ENCODE measurements at regions not wholly inside any gene's neighbourhood (a gene's known extent, or its start where the extent isn't known, plus 50 kb on each side); places are given as distances from the start of the nearest gene placed in this dataset.

- DNase-seq (ENCODE audit: extremely low read depth in 1 of 4, low spot score in 3 of 4) (no peak), FAIRE-seq (no peak), ATAC-seq (no peak)
- Histone ChIP-seq H3K9ac (ENCODE audit: insufficient read depth in 1 of 2, low read depth in 2 of 2, low read length in 2 of 2) (peak overlapping the region in 1 of 2 experiments; percentile 35; a peak in 1 of 4 replicates), H3K4me3 (no peak overlapping the region), H3K27ac (ENCODE audit: extremely low read depth, low read depth, low read length) (no peak overlapping the region), H3K9me3 (replicated peaks; ENCODE audit: control insufficient read depth, insufficient read depth, low read depth, low read length) (no peaks in the 10 kb centered on the region), H3K27me3 (ENCODE audit: control insufficient read depth in 2 of 2, insufficient read depth in 2 of 2, low read length in 2 of 2) (peaks cover 16 to 25% of the 10 kb centered on the region in 2 experiments; a peak in 3 of 5 replicates), H3K9me1 (ENCODE audit: control insufficient read depth, insufficient read depth, low read length) (no peaks in the 10 kb centered on the region), H4K20me1 (replicated peaks; ENCODE audit: control insufficient read depth, insufficient read depth, low read length) (no peaks in the 10 kb centered on the region), H3K36me3 (ENCODE audit: control insufficient read depth, insufficient read depth, low read length) (no peaks in the 10 kb centered on the region), H3K4me1 (replicated peaks in 1 of 2; ENCODE audit: control insufficient read depth in 2 of 2, insufficient read depth in 2 of 2, low read length in 2 of 2) (peaks cover 0 to 8% of the 10 kb centered on the region in 2 experiments; a peak in 1 of 5 replicates), H3K4me2 (ENCODE audit: insufficient read depth, low read length) (no peak overlapping the region), H2AFZ (ENCODE audit: low read depth, low read length) (no peak overlapping the region), H3K79me2 (ENCODE audit: control insufficient read depth, insufficient read depth, low read length) (no peaks in the 10 kb centered on the region)
- WGBS (ENCODE audit: insufficient coverage, low coverage, missing lambda C conversion rate), result 2% methylated on average over 9 of the region's 9 CpGs
- TF ChIP-seq ZC3H8 (IDR thresholded peaks at IDR 0.05) (no peak), PML (IDR thresholded peaks at IDR 0.05; ENCODE audit: low read length) (no peak), ZNF655 (CRISPR knock-in tag; IDR thresholded peaks at IDR 0.05) (no peak)
- no TSS peak for BruUV-seq (replicated peaks)
- CTCF ChIA-PET (ENCODE audit: low intra/inter-chr PET ratio), result no interaction called here
- in situ Hi-C loops (cut with MboI), result no loop called here
- POLR2A ChIA-PET, result interaction anchor here (0.6 to 0.9 kb wide), 2 partner anchors 11 to 23 kb away, joined by 3 read pairs; no protein-coding TSS in a partner anchor
- intact Hi-C loops (cut with micrococcal nuclease), result no loop called here
Measured at GRCh38 chr10:31745612-31746376, 182.8 kb downstream of the ARHGAP12 start.

GRCh38 chr10:31744025-31744424 is 184.6 kb downstream of the ARHGAP12 start:
- ATAC-seq, result no peak
- CTCF ChIA-PET (ENCODE audit: low intra/inter-chr PET ratio), result no interaction called here
- H3K27ac ChIP-seq (ENCODE audit: extremely low read depth, low read depth, low read length), result no peak overlapping the region
- POLR2A ChIA-PET, result interaction anchor here (0.6 kb wide), 1 partner anchor 58 kb away, joined by 3 read pairs; no protein-coding TSS in a partner anchor
- no peaks in the 10 kb centered on the region for H3K4me1 ChIP-seq (replicated peaks in 1 of 2; ENCODE audit: control insufficient read depth in 2 of 2, insufficient read depth in 2 of 2, low read length in 2 of 2)
- TF ChIP-seq ZNF75A (CRISPR knock-in tag; IDR thresholded peaks at IDR 0.05) (no peak), JUND (IDR thresholded peaks at IDR 0.05; ENCODE audit: borderline replicate concordance, low read depth, low read length) (no peak), JUND (tag; IDR thresholded peaks at IDR 0.05; ENCODE audit: borderline replicate concordance, low read depth, low read length) (no peak), ZNF507 (tag; conservative IDR thresholded peaks at IDR 0.05) (no peak), XRCC3 (IDR thresholded peaks at IDR 0.05) (no peak), ZBTB7A (IDR thresholded peaks at IDR 0.05; ENCODE audit: borderline replicate concordance, control insufficient read depth, low read depth, low read length) (no peak)
- no peak overlapping the region for H3K9ac ChIP-seq (ENCODE audit: insufficient read depth in 1 of 2, low read depth in 2 of 2, low read length in 2 of 2)
- H3K36me3 ChIP-seq (ENCODE audit: control insufficient read depth, insufficient read depth, low read length), result no peaks in the 10 kb centered on the region
- H3K79me2 ChIP-seq (ENCODE audit: control insufficient read depth, insufficient read depth, low read length), result no peaks in the 10 kb centered on the region
- intact Hi-C loops (cut with micrococcal nuclease), result no loop called here
- no peaks in the 10 kb centered on the region for H3K9me3 ChIP-seq (replicated peaks; ENCODE audit: control insufficient read depth, insufficient read depth, low read depth, low read length)
- no peaks in the 10 kb centered on the region for H3K9me1 ChIP-seq (ENCODE audit: control insufficient read depth, insufficient read depth, low read length)
- DNase-seq (ENCODE audit: extremely low read depth in 1 of 4, low spot score in 3 of 4), result no peak
- no peak overlapping the region for H3K4me3 ChIP-seq
- FAIRE-seq, result no peak
- H4K20me1 ChIP-seq (replicated peaks; ENCODE audit: control insufficient read depth, insufficient read depth, low read length), result no peaks in the 10 kb centered on the region
- H3K4me2 ChIP-seq (ENCODE audit: insufficient read depth, low read length), result no peak overlapping the region
- H3K27me3 ChIP-seq (ENCODE audit: control insufficient read depth in 2 of 2, insufficient read depth in 2 of 2, low read length in 2 of 2), result peaks cover 3 to 7% of the 10 kb centered on the region in 2 experiments; a peak in 3 of 5 replicates
- BruUV-seq (replicated peaks), result no TSS peak
- WGBS (ENCODE audit: insufficient coverage, low coverage, missing lambda C conversion rate), result 0% methylated on average over 1 of the region's 1 CpG
- in situ Hi-C loops (cut with MboI), result no loop called here
- no peak overlapping the region for H2AFZ ChIP-seq (ENCODE audit: low read depth, low read length)
